Gastrocnemius medialis (tissue), 4 donors: ENCODE measurements at regions not wholly inside any gene's neighbourhood (a gene's known extent, or its start where the extent isn't known, plus 50 kb on each side); places are given as distances from the start of the nearest gene placed in this dataset.

ENCODE experiments used
- ATAC-seq, 2 donors: fragments of 150-250 bp; one replicate each; pipeline ENCODE4 v1.9.1; 2016
- DNase-seq, 2 donors: peaks; one replicate each; pipeline ENCODE4 v3.0.0-alpha.2; 2019
- H3K27ac ChIP-seq, 4 donors: fragments of 200-600 bp; sonication (generic); 1 replicate in 1 of 4; 2 replicates in 3 of 4; pipeline ENCODE4 v1.5.1; 2016 to 2018; ENCODE audit warnings: mild to moderate bottlenecking in 2 of 4, moderate library complexity in 1 of 4
- H3K27me3 ChIP-seq, 3 donors: fragments of 200-600 bp; sonication (generic) in 2 of 3; 1 replicate in 1 of 3; 2 replicates in 2 of 3; pipeline versions ENCODE4 v1.5.1 to v1.6.0; 2016 to 2019; ENCODE audit warnings: mild to moderate bottlenecking in 1 of 3, moderate library complexity in 1 of 3
- H3K36me3 ChIP-seq, 2 donors: fragments of 200-600 bp; sonication (generic) in 1 of 2; one replicate each; pipeline ENCODE4 v1.5.1; 2017 to 2018
- H3K4me1 ChIP-seq, 2 donors: fragments of 200-600 bp; sonication (generic) in 1 of 2; one replicate each; pipeline ENCODE4 v1.5.1; 2016 to 2017; ENCODE audit warnings: mild to moderate bottlenecking in 2 of 2
- H3K4me3 ChIP-seq, 4 donors: fragments of 200-600 bp; sonication (generic) in 3 of 4; 1 replicate in 1 of 4; 2 replicates in 3 of 4; pipeline ENCODE4 v1.5.1; 2016 to 2019; ENCODE audit warnings: mild to moderate bottlenecking in 2 of 4
- H3K9me3 ChIP-seq, 3 donors: fragments of 200-600 bp; sonication (generic) in 2 of 3; 1 replicate in 1 of 3; 2 replicates in 2 of 3; pipeline ENCODE4 v1.5.1; 2016 to 2019
- CTCF ChIP-seq, 5 experiments: fragments of 450-650 bp in 3 of 5; fragments of 200-600 bp in 2 of 5; sonication (generic) in 2 of 5; IDR thresholded peaks in 4 of 5; conservative IDR thresholded peaks in 1 of 5; 1 replicate in 4 of 5; 2 replicates in 1 of 5; pipeline ENCODE4 v1.5.1; 2016 to 2019; ENCODE audit warnings: antibody characterized with exemption in 5 of 5, mild to moderate bottlenecking in 3 of 5, moderate library complexity in 3 of 5
- POLR2A ChIP-seq, 2 donors: fragments of 450-650 bp; IDR thresholded peaks; one replicate each; pipeline ENCODE4 v1.6.1; 2017; ENCODE audit warnings: antibody characterized with exemption in 2 of 2, mild to moderate bottlenecking in 2 of 2, moderate library complexity in 2 of 2
- in situ Hi-C, 4 donors: fragments of 200-750 bp; cut with MboI; loops; one replicate each; pipeline versions ENCODE4 v1.15.0 to v1.8.0; 2017; ENCODE audit warnings: low sequenced_read_pairs in 4 of 4
- intact Hi-C: fragments of 100-400 bp; cut with DNase I; formaldehyde crosslinking; loops from one replicate; pipeline ENCODE4 v1.15.1; 2023; ENCODE audit warnings: low total_unique reads

GRCh38 chrX:140057001-140057411, 91.7 kb upstream of the CXorf66 start:
- Histone ChIP-seq H3K27me3 (peaks cover 0 to 4% (median 0%) of the 10 kb centered on the region in 3 donors), H3K36me3 (no peaks in the 10 kb centered on the region), H3K9me3 (no peaks in the 10 kb centered on the region), H3K4me1 (no peaks in the 10 kb centered on the region), H3K4me3 (no peak overlapping the region), H3K27ac (no peak overlapping the region)
- in situ Hi-C loops = loop anchor here in 2 of 4 donors (5.0 to 25.0 kb wide), 3 partner anchors 85 to 678 kb away; no protein-coding TSS in a partner anchor
- TF ChIP-seq POLR2A (IDR thresholded peaks at IDR 0.05) = no peak
- TF ChIP-seq CTCF (IDR thresholded peaks at IDR 0.05 in 4 of 5, conservative IDR thresholded peaks at IDR 0.05 in 1 of 5) = peak in 4 of 5 experiments; percentile 48 to 73 (median 61)
- intact Hi-C loops = loop anchor here (5.0 kb wide), 1 partner anchor 450 kb away; the partner anchor contains the start of gene SOX3
- DNase-seq (peak; percentile 1 to 26), ATAC-seq (peak in 1 of 2 donors; percentile 56)

GRCh38 chrX:140053846-140054245, 88.5 kb upstream of the CXorf66 start:
- ATAC-seq (no peak), DNase-seq (no peak)
- intact Hi-C loops = no loop called here

GRCh38 chrX:140050906-140051305, 85.6 kb upstream of the CXorf66 start:
- Histone ChIP-seq H3K36me3 (no peaks in the 10 kb centered on the region), H3K27me3 (peaks cover 0 to 4% (median 0%) of the 10 kb centered on the region in 3 donors), H3K9me3 (no peaks in the 10 kb centered on the region), H3K27ac (no peak overlapping the region), H3K4me3 (no peak overlapping the region), H3K4me1 (no peaks in the 10 kb centered on the region)
- intact Hi-C loops (no loop called here), in situ Hi-C loops (loop anchor here in 2 of 4 donors (10.0 to 25.0 kb wide), 2 partner anchors 611 to 684 kb away; no protein-coding TSS in a partner anchor)
- ATAC-seq = no peak
- TF ChIP-seq CTCF (IDR thresholded peaks at IDR 0.05 in 4 of 5, conservative IDR thresholded peaks at IDR 0.05 in 1 of 5) = no peak
- DNase-seq = no peak

More at GRCh38 chrX:140053846-140054245, 88.5 kb upstream of the CXorf66 start:
- in situ Hi-C loops = loop anchor here in 2 of 4 donors (10.0 to 25.0 kb wide), 2 partner anchors 608 to 681 kb away; no protein-coding TSS in a partner anchor
- Histone ChIP-seq H3K4me1 (no peaks in the 10 kb centered on the region), H3K4me3 (no peak overlapping the region), H3K9me3 (no peaks in the 10 kb centered on the region), H3K27me3 (peaks cover 0 to 4% (median 0%) of the 10 kb centered on the region in 3 donors), H3K27ac (no peak overlapping the region), H3K36me3 (no peaks in the 10 kb centered on the region)
- TF ChIP-seq CTCF (IDR thresholded peaks at IDR 0.05 in 4 of 5, conservative IDR thresholded peaks at IDR 0.05 in 1 of 5) (no peak), POLR2A (IDR thresholded peaks at IDR 0.05) (no peak)

GRCh38 chrX:140040386-140040785, 75.1 kb upstream of the CXorf66 start:
- Histone ChIP-seq H3K36me3 (no peaks in the 10 kb centered on the region), H3K4me3 (no peak overlapping the region), H3K4me1 (no peaks in the 10 kb centered on the region), H3K27ac (no peak overlapping the region), H3K27me3 (no peaks in the 10 kb centered on the region), H3K9me3 (no peaks in the 10 kb centered on the region)
- DNase-seq (no peak), ATAC-seq (no peak)
- intact Hi-C loops (no loop called here), in situ Hi-C loops (no loop called here)
- TF ChIP-seq POLR2A (IDR thresholded peaks at IDR 0.05) (no peak), CTCF (IDR thresholded peaks at IDR 0.05 in 4 of 5, conservative IDR thresholded peaks at IDR 0.05 in 1 of 5) (no peak)

- no peak overlapping the region for H3K4me3 ChIP-seq
- no peaks in the 10 kb centered on the region for H3K9me3 ChIP-seq
- no peak overlapping the region for H3K27ac ChIP-seq
- TF ChIP-seq CTCF (IDR thresholded peaks at IDR 0.05 in 4 of 5, conservative IDR thresholded peaks at IDR 0.05 in 1 of 5) (no peak), POLR2A (IDR thresholded peaks at IDR 0.05) (no peak)
- no peak for ATAC-seq
- in situ Hi-C loops (no loop called here), intact Hi-C loops (no loop called here)
- H3K27me3 ChIP-seq = no peaks in the 10 kb centered on the region
- DNase-seq = no peak
- no peaks in the 10 kb centered on the region for H3K36me3 ChIP-seq
- H3K4me1 ChIP-seq = no peaks in the 10 kb centered on the region
These were observed 73.5 kb upstream of the CXorf66 start for GRCh38 chrX:140038842-140039241.
